NT2/D1 (cell line): ENCODE measurements at regions not wholly inside any gene's neighbourhood (a gene's known extent, or its start where the extent isn't known, plus 50 kb on each side); places are given as distances from the start of the nearest gene placed in this dataset.
A peak's percentile ranks its signal among the peaks of the same experiment; 100 is the strongest.
"Not testable (repeated sequence)": the region's sequence is repeated elsewhere in the genome, so short reads cannot be mapped to it uniquely, and the experiment has no call there.

Source experiments
- DNase-seq: peaks from one replicate; pipeline ENCODE4 v3.0.0-alpha.2; 2011; ENCODE audit warnings: low read depth, low spot score
- H3K27me3 ChIP-seq: 2 replicates; pipeline ENCODE4 v1.6.0; 2011; ENCODE audit warnings: mild to moderate bottlenecking; ENCODE audit not compliant: insufficient read length, insufficient read depth
- H3K36me3 ChIP-seq: 2 replicates; pipeline ENCODE4 v1.6.1; 2011; ENCODE audit warnings: mild to moderate bottlenecking, low read length, mixed read lengths; ENCODE audit not compliant: insufficient read depth, insufficient read length
- H3K4me1 ChIP-seq: 2 replicates; pipeline ENCODE4 v1.5.1; 2011; ENCODE audit not compliant: insufficient read depth, insufficient read length
- H3K4me3 ChIP-seq: 2 replicates; pipeline ENCODE4 v1.5.1; 2011; ENCODE audit warnings: low read depth; ENCODE audit not compliant: insufficient read length
- H3K9ac ChIP-seq: 2 replicates; pipeline ENCODE4 v1.6.0; 2011; ENCODE audit warnings: low read depth; ENCODE audit not compliant: insufficient read length
- H3K9me3 ChIP-seq: 2 replicates; pipeline ENCODE4 v1.5.1; 2011; ENCODE audit warnings: mild to moderate bottlenecking, low read length; ENCODE audit not compliant: insufficient read depth
- SUZ12 ChIP-seq: IDR thresholded peaks from 2 replicates; pipeline ENCODE4 v1.6.1; 2011; ENCODE audit not compliant: insufficient read length, insufficient read depth; ENCODE audit errors: extremely low read depth
- YY1 ChIP-seq: IDR thresholded peaks from 2 replicates; pipeline ENCODE4 v1.6.1; 2011; ENCODE audit not compliant: insufficient read length, insufficient read depth
- ZNF274 ChIP-seq: IDR thresholded peaks from 2 replicates; pipeline ENCODE4 v1.6.1; 2011; ENCODE audit warnings: mild to moderate bottlenecking, low read depth, low read length

GRCh38 chr9:22508354-22508753 lies 61.7 kb downstream of the DMRTA1 start:
- H3K4me1 ChIP-seq, result not testable (repeated sequence)

GRCh38 chr9:22508790-22509189 lies 62.2 kb downstream of the DMRTA1 start:
- no peaks in the 10 kb centered on the region for H3K27me3 ChIP-seq
- H3K4me1 ChIP-seq, result no peaks in the 10 kb centered on the region
- no peaks in the 10 kb centered on the region for H3K36me3 ChIP-seq
- TF ChIP-seq SUZ12 (no peak), ZNF274 (no peak), YY1 (no peak)
- H3K4me3 ChIP-seq, result no peak overlapping the region
- peaks cover 11% of the 10 kb centered on the region; the same call in 1 of the 2 replicates for H3K9me3 ChIP-seq
- DNase-seq, result no peak
- no peak overlapping the region for H3K9ac ChIP-seq

More at GRCh38 chr9:22508354-22508753, 61.7 kb downstream of the DMRTA1 start:
- not testable (repeated sequence) for H3K4me3 ChIP-seq, DNase-seq, H3K27me3 ChIP-seq, H3K9ac ChIP-seq, H3K36me3 ChIP-seq
- peaks cover 11% of the 10 kb centered on the region; the same call in 1 of the 2 replicates for H3K9me3 ChIP-seq

GRCh38 chr9:22512495-22512894 lies 65.9 kb downstream of the DMRTA1 start:
- no peaks in the 10 kb centered on the region for H3K4me1 ChIP-seq
- H3K27me3 ChIP-seq, result no peaks in the 10 kb centered on the region
- no peaks in the 10 kb centered on the region for H3K36me3 ChIP-seq
- no peak overlapping the region for H3K4me3 ChIP-seq
- no peak for DNase-seq
- TF ChIP-seq SUZ12 (no peak), YY1 (no peak), ZNF274 (no peak)
- peaks cover 11% of the 10 kb centered on the region; the same call in 1 of the 2 replicates for H3K9me3 ChIP-seq
- H3K9ac ChIP-seq, result no peak overlapping the region

GRCh38 chr9:22514871-22515270 lies 68.2 kb downstream of the DMRTA1 start:
- no peak for TF ChIP-seq YY1
- no peak for TF ChIP-seq ZNF274
- TF ChIP-seq SUZ12, result no peak
- no peaks in the 10 kb centered on the region for H3K27me3 ChIP-seq
- H3K4me3 ChIP-seq, result no peak overlapping the region
- no peaks in the 10 kb centered on the region for H3K36me3 ChIP-seq
- H3K4me1 ChIP-seq, result no peaks in the 10 kb centered on the region
- H3K9ac ChIP-seq, result no peak overlapping the region
- DNase-seq, result no peak
- H3K9me3 ChIP-seq, result no peaks in the 10 kb centered on the region

GRCh38 chr9:22522206-22522740 lies 75.6 kb downstream of the DMRTA1 start:
- H3K9ac ChIP-seq, result no peak overlapping the region
- no peaks in the 10 kb centered on the region for H3K9me3 ChIP-seq
- H3K4me1 ChIP-seq, result no peaks in the 10 kb centered on the region
- no peaks in the 10 kb centered on the region for H3K36me3 ChIP-seq
- no peak for TF ChIP-seq YY1
- TF ChIP-seq SUZ12, result no peak
- TF ChIP-seq ZNF274, result no peak
- DNase-seq, result no peak
- no peak overlapping the region for H3K4me3 ChIP-seq
- no peaks in the 10 kb centered on the region for H3K27me3 ChIP-seq

- H3K4me3 ChIP-seq, result no peak overlapping the region
- H3K36me3 ChIP-seq, result no peaks in the 10 kb centered on the region
- H3K27me3 ChIP-seq, result no peaks in the 10 kb centered on the region
- TF ChIP-seq YY1 (no peak), ZNF274 (no peak), SUZ12 (no peak)
- H3K9me3 ChIP-seq, result no peaks in the 10 kb centered on the region
- no peaks in the 10 kb centered on the region for H3K4me1 ChIP-seq
- peak; percentile 20 for DNase-seq
- H3K9ac ChIP-seq, result no peak overlapping the region
These were observed 81.9 kb downstream of the DMRTA1 start for GRCh38 chr9:22528485-22528884.

GRCh38 chr9:22529426-22530199 lies 83.0 kb downstream of the DMRTA1 start:
- H3K27me3 ChIP-seq, result no peaks in the 10 kb centered on the region
- no peak for DNase-seq
- H3K4me3 ChIP-seq, result no peak overlapping the region
- TF ChIP-seq ZNF274, result no peak
- TF ChIP-seq SUZ12, result no peak
- no peak for TF ChIP-seq YY1
- H3K9me3 ChIP-seq, result no peaks in the 10 kb centered on the region
- no peaks in the 10 kb centered on the region for H3K36me3 ChIP-seq
- no peaks in the 10 kb centered on the region for H3K4me1 ChIP-seq
- no peak overlapping the region for H3K9ac ChIP-seq
